ENCODE measurements at regions not wholly inside any gene's neighbourhood (a gene's known extent, or its start where the extent isn't known, plus 50 kb on each side); places are given as distances from the start of the nearest gene placed in this dataset.

DNA sequence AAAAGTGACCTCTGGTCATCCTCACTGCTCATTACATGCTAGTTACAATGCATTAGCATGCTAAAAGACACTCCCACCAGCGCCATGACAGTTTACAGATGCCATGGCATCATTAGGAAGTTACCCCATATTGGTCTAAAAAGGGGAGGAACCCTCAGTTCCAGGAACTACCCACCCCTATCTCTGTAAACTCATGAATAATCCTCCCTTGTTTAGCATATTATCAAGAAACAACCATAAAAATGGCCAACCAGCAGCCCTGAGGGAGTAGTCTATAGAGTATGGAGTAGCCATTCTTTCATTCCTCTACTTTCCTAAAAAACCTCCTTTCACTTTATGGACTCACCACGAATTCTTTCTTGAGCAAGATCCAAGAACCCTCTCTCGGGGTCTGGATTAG is 89.4 kb downstream of the ATPSCKMT start:
- Histone ChIP-seq H3K4me1 (ENCODE audit: control insufficient read depth in 2 of 3, insufficient read depth in 2 of 3, low read depth in 1 of 3, low read length in 3 of 3) (no peaks in the 10 kb centered on the region), H3K36me3 (ENCODE audit: control insufficient read depth in 2 of 3, insufficient read depth in 3 of 3, low read length in 3 of 3) (no peaks in the 10 kb centered on the region), H3K27me3 (ENCODE audit: control insufficient read depth, insufficient read depth, low read length) (no peaks in the 10 kb centered on the region), H3K4me3 (ENCODE audit: low read length in 3 of 3) (no peak overlapping the region), H3K27ac (ENCODE audit: low read depth in 2 of 2, low read length in 2 of 2) (no peak overlapping the region), H3K9ac (ENCODE audit: low read length in 3 of 3) (no peak overlapping the region), H3K9me3 (ENCODE audit: control insufficient read depth in 2 of 3, insufficient read depth in 1 of 3, low read length in 3 of 3) (peaks cover 0 to 7% (median 4%) of the 10 kb centered on the region in 3 donors)
- TF ChIP-seq CTCF (IDR thresholded peaks at IDR 0.05; ENCODE audit: borderline replicate concordance, extremely low read depth, insufficient read depth), result no peak
- intact Hi-C loops (cut with DNase I), result no loop called here
- DNase-seq, result no peak
- FAIRE-seq, result no peak

GRCh38 chr5:10158886-10159285 is 90.8 kb downstream of the ATPSCKMT start:
- Histone ChIP-seq H3K9me3 (ENCODE audit: control insufficient read depth in 2 of 3, insufficient read depth in 1 of 3, low read length in 3 of 3) (no peaks in the 10 kb centered on the region), H3K9ac (ENCODE audit: low read length in 3 of 3) (no peak overlapping the region), H3K27me3 (ENCODE audit: control insufficient read depth, insufficient read depth, low read length) (no peaks in the 10 kb centered on the region), H3K36me3 (ENCODE audit: control insufficient read depth in 2 of 3, insufficient read depth in 3 of 3, low read length in 3 of 3) (no peaks in the 10 kb centered on the region), H3K4me1 (ENCODE audit: control insufficient read depth in 2 of 3, insufficient read depth in 2 of 3, low read depth in 1 of 3, low read length in 3 of 3) (no peaks in the 10 kb centered on the region), H3K27ac (ENCODE audit: low read depth in 2 of 2, low read length in 2 of 2) (no peak overlapping the region), H3K4me3 (ENCODE audit: low read length in 3 of 3) (no peak overlapping the region)
- no peak for DNase-seq
- no peak for TF ChIP-seq CTCF (IDR thresholded peaks at IDR 0.05; ENCODE audit: borderline replicate concordance, extremely low read depth, insufficient read depth)
- FAIRE-seq, result no peak
- intact Hi-C loops (cut with DNase I), result no loop called here

- no peaks in the 10 kb centered on the region for H3K36me3 ChIP-seq (ENCODE audit: control insufficient read depth in 2 of 3, insufficient read depth in 3 of 3, low read length in 3 of 3)
- FAIRE-seq, result no peak
- no peak for DNase-seq
- no peaks in the 10 kb centered on the region for H3K27me3 ChIP-seq (ENCODE audit: control insufficient read depth, insufficient read depth, low read length)
- intact Hi-C loops (cut with DNase I), result no loop called here
- no peaks in the 10 kb centered on the region for H3K4me1 ChIP-seq (ENCODE audit: control insufficient read depth in 2 of 3, insufficient read depth in 2 of 3, low read depth in 1 of 3, low read length in 3 of 3)
- no peaks in the 10 kb centered on the region for H3K9me3 ChIP-seq (ENCODE audit: control insufficient read depth in 2 of 3, insufficient read depth in 1 of 3, low read length in 3 of 3)
- no peak for TF ChIP-seq CTCF (IDR thresholded peaks at IDR 0.05; ENCODE audit: borderline replicate concordance, extremely low read depth, insufficient read depth)
- H3K9ac ChIP-seq (ENCODE audit: low read length in 3 of 3), result no peak overlapping the region
- H3K27ac ChIP-seq (ENCODE audit: low read depth in 2 of 2, low read length in 2 of 2), result no peak overlapping the region
- H3K4me3 ChIP-seq (ENCODE audit: low read length in 3 of 3), result no peak overlapping the region
Measured at GRCh38 chr5:10157085-10157669, 92.5 kb downstream of the ATPSCKMT start.
